HG03103 (cell line): ENCODE measurements at regions not wholly inside any gene's neighbourhood (a gene's known extent, or its start where the extent isn't known, plus 50 kb on each side); places are given as distances from the start of the nearest gene placed in this dataset.

Experiments used
- ATAC-seq: cut with Tn5 transposase; IDR thresholded peaks from one replicate; pipeline ENCODE4 v1.9.1; 2021; ENCODE audit warnings: low read depth; ENCODE audit not compliant: unreplicated experiment

GRCh38 chr5:73395256-73395655 is 53.3 kb downstream of the FOXD1 start:
- no peak for ATAC-seq

DNA sequence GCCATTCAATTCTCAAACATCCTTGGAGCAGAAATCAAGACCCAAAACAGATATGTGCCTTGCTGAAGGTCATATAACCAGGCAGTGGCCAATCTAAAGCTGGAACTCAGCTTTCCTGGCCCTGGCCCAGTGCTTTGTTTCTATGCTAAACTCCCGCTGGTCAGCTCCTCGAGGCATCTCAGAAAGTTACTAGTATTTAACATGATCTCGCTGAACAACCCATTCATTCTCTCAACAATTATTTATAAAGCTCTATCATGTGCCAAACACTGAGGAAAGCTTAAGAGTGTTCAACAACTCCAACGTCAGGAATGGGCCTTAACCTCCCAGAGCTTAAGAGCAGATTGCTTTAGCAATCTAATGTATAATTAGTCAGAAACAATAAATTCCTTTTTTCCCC is 54.0 kb downstream of the FOXD1 start:
- no peak for ATAC-seq

DNA sequence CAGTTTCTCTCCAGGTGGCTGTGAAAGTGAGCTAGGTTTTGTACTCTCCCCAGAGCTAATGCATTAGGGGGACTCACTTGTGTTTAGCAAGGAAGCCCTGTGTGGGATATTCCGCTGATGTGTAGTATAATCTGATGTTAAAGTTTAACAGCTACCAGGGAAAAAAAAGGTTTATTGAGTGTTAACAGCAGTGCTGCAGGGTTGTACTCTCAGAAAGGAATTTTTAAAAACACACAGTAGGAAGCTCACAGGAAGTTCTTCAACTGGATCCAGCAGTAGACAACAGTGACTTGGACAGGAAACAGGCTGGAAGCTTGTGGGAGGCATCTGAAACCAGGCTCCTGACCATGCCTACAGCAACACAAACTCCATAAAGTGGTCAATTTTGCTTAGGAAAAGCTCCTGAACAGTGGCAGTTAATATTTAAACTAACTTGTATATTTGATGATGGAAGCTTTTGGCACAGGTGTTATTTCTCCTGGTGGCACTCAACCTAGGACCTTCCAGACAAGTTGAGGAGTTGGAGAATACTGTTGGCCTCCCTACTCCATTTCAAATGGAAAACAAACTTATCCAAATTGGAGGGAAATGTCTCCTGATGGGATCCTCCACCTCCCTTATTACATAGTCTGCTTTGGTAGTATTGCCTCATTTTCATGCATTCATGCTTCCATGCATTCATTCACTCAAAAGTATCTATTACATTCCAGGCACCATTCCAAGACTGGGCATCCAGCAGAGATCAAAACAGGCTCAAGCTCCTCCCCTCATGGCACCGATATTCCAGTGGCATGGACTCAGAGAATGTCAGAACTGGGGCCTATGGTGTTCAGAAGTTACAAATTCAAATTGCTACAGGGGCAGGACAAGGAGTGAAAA is 54.7 kb downstream of the FOXD1 start:
- ATAC-seq = no peak

DNA sequence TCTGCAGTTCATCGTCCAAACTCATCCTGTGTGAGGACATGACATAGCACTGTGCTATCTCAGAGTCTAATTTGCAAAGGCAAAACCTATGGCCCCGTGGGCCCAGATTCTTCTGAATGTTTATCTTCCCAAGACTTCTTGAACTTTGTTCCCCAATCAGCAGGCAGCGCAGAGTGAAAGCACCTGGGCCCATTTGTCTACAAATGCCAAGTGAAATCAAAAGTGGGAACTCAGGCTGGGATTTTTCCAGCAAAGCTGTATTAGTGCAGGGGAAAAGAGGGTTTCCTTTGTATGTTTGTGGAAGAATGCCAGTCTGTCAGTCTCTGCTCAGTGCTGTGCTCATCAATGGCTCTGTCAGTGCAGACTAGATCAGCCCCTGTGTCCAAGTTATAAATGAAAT is 55.8 kb downstream of the FOXD1 start:
- no peak for ATAC-seq

DNA sequence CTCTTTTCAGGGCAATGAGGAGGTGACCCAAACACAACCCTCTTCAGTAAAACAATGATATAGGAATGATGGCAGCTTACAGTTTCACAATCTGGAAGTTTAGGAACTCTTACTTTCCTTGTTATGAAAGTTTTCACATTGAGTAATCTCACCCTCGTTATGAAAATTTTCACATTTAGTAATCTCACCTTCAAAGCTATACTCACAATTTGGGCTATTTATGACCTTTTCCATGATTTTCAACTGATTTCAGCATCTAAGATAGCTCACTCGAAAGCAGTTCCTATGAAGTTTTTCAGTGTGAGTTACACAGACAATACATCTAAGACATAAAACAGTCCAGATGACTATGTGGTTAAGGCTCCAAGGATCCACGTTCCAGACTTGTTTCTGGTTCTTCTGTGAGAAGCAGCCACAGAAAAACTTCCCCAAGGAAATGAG is 57.1 kb downstream of the FOXD1 start:
- ATAC-seq = no peak

- no peak for ATAC-seq
Measured at GRCh38 chr5:73390972-73391371, 57.6 kb downstream of the FOXD1 start.

DNA sequence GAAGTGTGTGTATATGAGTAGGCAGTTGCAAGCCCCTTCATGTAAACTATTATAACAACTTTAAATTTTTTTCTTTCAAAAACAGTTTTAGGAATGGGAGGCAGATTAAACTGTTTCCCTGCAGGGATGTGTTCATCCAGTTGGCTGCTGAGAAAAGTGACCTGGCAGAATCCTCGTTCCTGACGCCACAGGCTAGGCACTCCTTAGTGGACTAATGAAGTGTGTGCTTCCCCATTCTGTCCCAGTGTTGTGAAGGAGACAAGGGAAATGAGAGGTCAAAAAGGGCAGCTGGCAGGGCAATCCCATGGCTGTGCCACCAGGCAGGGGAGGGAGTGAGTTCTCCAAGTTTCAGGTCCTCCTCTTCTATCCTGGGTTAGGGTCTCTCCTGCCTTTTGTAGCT is 59.8 kb downstream of the FOXD1 start:
- no peak for ATAC-seq

DNA sequence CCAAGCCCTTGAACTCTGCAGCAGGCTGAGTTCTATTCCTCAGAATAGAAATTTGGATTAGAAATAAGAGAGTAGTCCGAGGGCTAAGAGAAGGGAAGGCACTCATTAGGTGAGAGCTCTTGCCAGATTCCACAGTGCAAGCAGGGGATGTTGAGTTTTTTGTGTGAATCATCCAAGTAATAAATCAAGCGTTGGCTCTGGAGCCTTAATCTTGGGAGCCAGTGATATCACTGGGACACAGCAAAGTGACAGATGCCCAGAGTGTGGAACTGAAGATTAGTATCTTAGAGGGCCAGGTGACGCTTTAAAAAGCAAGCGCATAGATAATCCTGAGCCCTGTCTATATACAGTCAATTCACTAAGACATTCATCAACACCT is 60.3 kb downstream of the FOXD1 start:
- ATAC-seq = no peak

DNA sequence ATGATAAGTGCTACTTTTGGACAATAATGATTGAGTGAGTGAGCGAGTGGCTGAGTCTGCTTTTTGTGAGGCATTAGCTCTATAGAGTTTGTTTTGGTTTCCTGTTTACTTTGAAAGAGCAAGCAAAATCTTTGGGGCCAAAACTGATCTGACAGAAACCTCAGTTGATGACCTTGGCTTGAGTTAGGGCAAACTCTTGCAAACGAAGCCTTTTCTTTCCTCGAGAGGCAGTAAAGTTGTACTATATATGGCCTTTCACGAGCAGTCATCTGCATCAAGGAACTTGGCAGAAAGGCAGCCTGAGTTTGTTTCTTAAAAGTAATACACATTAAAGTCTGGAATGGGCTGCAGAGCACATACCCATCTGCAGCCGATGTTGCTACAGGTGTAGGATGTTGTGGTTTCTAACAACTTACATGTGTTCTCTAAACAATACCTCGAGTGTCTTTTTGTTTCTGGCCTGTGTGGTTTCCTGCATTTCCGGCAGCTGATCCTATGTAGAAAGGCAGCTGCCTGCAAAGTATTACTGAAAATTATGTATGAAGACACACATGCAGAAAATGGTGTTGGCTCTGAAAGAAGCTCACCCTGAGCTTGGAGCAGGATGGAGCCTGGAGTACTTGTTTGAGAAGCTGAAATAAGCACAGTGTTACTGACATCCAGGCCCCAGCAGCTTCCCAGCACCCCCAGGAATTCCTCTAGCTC is 60.8 kb downstream of the FOXD1 start:
- ATAC-seq = peak; percentile 82

DNA sequence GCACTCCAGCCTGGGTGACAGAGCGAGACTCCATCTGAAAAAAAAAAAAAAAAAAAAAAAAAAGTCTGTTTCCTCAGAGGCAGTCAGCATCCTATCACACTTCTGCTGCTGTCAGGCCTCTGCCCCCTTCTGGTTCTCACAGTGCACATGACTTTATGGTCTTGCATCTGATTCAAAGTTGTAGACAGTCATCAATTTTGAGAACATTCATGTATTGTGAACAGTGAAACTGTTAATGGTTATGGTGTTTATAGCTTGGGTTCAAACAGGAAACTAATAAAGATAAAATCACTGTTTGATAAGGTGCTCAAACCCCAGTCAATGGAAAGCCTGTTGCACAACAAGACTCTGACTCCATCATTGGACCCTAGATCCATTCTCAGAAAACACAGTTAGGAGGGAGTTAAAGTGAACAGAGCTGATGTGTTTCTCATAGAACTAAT is 61.4 kb downstream of the FOXD1 start:
- peak; percentile 7 for ATAC-seq

DNA sequence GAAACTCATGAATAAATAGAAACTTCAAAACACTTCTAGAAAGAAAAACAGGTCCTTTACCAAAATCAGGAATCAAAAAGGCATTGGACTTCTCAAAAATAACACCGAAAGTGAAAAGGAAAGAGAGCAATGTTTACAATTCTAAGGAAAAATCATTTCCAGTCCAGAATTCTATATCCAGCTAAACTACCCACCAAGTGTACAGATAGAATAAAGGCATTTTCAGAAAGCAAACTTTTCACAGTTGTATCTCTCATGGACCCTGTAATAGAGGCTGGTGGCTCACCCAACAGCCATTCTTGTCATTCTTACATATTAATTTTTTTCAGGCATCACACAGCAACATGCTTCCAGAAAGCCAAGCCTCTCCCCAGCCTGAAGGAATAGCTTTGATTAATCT is 63.7 kb downstream of the FOXD1 start:
- no peak for ATAC-seq

DNA sequence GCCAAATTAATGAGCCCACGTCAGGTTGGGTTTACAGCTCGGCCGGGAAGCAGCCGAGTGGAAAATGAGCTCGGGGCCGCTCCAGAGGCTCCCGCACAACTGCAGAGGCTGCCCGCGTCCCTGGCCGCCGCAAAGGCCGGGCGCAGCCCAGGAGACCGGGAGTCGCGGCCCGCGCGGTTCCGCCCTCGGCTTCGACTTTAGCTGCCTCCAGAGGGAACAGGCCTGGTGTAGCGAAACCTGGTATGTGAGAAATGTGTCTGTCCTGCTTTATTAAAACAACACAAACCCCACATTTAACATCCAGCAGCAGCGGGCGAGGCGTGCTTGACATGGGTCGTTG is 66.2 kb downstream of the FOXD1 start:
- ATAC-seq = no peak

DNA sequence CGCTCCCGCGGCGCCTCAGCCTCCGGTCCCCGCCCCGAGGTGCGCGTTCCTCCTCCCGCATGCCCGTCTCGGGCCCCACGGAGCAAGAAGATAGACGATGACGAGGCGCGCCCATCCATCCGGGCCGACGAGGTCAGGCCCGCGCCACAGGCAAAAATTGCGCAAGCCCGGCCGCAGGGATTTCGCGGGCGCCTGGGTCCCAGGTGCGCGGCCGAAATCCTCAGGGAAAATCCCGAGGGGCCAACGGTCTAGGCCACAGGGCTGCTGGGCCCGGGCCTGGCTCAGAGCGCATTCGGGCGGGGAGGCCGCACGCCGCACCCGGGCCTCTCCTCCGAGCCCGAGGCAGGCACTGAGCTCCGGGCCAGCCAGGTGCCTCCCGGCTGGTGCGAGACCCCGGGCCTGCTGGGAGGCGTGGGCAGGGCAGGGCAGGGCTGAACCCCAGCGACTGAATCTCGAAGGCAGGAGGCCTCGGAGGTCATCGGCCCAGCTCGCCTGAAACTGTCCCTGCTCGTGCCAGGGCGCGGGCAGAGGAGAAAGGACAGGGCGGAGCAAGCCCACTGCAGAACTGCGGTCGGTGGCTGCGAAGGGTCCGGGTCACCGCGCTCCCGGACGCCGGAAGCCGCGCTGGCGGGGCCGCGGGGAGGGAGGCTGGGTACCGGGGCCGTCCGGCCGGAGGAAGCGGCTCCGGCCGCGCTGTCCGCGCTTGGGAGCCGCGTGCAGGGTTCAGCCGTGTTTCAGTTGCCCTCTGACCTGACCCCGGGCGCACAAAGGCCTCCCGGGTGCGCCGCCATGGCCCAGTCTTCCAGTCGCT is 66.8 kb downstream of the FOXD1 start:
- ATAC-seq = no peak

- no peak for ATAC-seq
Measured at GRCh38 chr5:73380710-73381589, 67.6 kb downstream of the FOXD1 start.

- ATAC-seq = no peak
Measured at GRCh38 chr5:73380041-73380440, 68.5 kb downstream of the FOXD1 start.

GRCh38 chr5:73379435-73379834 is 69.1 kb downstream of the FOXD1 start:
- ATAC-seq = no peak

DNA sequence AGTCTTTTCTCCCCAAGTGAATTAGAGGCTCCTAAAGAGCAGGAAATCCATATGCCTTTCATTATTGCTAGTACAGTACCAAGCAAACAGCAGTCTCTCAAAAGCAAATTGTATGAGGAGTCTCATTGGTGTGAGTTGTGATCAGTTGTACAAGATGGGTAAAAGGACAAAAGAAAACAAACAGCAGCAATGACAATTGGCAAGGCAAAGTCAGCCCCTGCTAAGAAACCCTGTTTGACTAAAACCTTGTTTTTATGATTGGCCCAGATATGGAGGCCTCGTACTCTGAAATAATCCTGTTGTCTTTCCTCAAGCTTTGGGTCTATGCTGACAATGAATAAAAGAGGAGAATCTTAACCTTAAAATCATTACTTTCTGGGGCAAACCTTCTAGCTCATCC is 69.8 kb downstream of the FOXD1 start:
- ATAC-seq = no peak

GRCh38 chr5:73378070-73378469 is 70.5 kb downstream of the FOXD1 start:
- no peak for ATAC-seq

GRCh38 chr5:73376618-73377170 is 71.9 kb downstream of the FOXD1 start:
- no peak for ATAC-seq

DNA sequence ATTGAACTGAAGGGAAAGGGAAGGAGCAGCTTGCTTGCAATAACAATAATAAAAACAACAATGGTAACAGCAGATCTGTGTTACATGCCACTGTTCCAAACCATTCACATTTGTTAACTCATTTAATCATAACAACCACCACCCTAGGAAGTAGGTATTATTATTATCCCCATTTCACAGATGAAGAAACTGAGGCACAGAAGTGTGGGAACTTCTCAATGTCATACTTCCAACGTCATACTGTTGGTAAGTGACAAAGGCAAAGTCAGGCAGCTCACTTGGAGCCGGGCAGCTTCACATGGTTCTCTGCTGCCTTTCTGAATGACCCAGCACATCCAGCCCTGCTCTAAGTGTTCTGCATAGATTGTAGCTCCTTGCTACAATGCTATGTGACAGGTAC is 72.6 kb downstream of the FOXD1 start:
- no peak for ATAC-seq
